ENCODE measurements at regions not wholly inside any gene's neighbourhood (a gene's known extent, or its start where the extent isn't known, plus 50 kb on each side); places are given as distances from the start of the nearest gene placed in this dataset.

DNA sequence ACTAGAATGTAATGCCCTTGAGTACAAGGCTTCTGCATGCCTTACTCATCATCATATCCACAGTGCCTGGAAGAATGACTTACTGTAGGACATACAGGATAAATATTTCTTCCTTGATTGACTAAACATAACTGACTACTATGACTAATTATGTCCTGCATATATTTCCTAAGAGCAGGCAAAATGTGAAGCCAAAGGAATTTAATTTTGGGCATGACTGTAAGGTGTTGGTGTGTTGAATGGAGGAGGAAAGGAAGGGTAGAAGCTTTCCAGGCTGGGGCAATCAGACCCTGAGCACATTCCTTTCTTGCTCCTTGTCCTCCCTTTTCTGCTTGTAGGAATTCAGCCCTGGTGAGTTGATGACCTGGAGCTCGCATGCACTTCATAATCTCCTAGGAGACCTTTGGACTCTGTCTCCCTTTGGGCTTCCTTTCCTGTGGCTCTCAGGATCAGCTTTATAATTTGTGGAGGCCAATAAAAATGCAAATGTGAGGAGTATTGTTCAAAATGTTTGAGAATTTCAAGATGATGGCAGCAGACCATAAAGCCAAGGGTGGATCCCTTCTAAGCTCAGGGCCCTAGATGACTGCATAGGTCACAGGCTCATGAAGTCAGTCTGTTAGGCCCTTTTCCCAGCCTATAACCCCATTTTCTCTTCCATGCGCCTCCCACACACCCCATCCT is 174.0 kb downstream of the HMHB1 start:
- Histone ChIP-seq H3K4me1 (ENCODE audit: insufficient read depth, low read length) (0 out of 2 replicates have a peak, but pooled peaks cover 4% of the 10 kb centered on the region), H3K9me3 (ENCODE audit: insufficient read depth, low read depth, low read length) (no peaks in the 10 kb centered on the region), H3K27ac (ENCODE audit: low read length) (no peak overlapping the region), H3K4me3 (ENCODE audit: low read length) (no peak overlapping the region), H3K9ac (ENCODE audit: low read depth, low read length) (no peak overlapping the region), H3K36me3 (ENCODE audit: insufficient read depth, low read depth, low read length) (no peaks in the 10 kb centered on the region), H3K27me3 (ENCODE audit: insufficient read depth, low read length) (no peaks in the 10 kb centered on the region)

DNA sequence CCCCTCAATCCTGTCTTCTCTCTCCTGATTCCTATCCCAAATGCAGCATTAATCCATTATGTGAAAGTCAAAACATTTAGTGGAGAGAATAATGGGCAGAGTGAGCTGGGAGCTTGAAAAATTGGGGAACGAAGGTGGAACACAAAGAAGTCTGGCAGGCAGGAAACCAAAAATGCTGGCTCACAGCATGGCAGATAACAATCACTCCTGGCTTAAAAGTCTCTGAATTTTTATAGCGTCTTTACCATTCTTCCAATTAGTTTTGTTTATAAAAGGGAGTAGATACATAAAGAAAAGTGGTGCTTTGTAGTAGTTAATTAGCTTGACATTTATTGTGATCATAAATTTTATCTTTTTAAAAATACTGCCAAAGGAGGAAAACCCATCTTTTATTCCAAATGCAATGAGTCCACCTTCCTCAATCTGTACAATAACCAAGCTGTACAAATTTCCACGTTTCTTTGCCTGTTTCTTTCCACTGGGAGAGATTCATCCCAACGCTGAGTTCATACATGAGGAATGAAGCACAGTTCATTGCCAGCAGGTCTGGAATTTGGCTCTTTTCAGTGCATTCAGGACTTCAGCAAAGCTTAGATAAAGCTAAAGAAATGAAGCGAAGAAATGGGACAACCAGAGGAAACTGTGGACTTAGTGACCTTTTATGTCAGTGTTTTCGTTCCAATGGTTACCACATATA is 174.7 kb downstream of the HMHB1 start:
- Histone ChIP-seq H3K4me3 (ENCODE audit: low read length) (no peak overlapping the region), H3K27me3 (ENCODE audit: insufficient read depth, low read length) (no peaks in the 10 kb centered on the region), H3K27ac (ENCODE audit: low read length) (no peak overlapping the region), H3K9ac (ENCODE audit: low read depth, low read length) (no peak overlapping the region), H3K36me3 (ENCODE audit: insufficient read depth, low read depth, low read length) (no peaks in the 10 kb centered on the region), H3K4me1 (ENCODE audit: insufficient read depth, low read length) (0 out of 2 replicates have a peak, but pooled peaks cover 4% of the 10 kb centered on the region), H3K9me3 (ENCODE audit: insufficient read depth, low read depth, low read length) (no peaks in the 10 kb centered on the region)

DNA sequence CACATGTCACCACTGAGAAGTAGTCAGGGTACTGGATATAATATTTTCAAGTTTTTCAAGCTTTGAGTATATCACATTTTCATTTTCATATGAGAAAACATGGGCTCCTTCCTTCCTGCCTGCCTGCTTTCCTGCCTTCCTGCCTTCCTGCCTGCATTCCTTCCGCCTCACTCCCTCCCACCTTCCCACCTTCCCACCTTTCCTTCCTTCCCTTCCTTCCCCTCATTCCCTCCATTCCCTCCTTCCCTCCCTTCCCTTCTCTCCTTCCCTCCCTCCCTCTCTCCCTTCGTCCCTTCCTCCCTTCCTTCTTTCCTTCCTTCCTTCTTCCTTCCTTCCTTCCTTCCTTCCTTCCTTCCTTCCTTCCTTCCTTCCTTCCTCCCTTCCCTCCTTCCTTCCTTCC is 175.3 kb downstream of the HMHB1 start:
- H3K27ac ChIP-seq (ENCODE audit: low read length): no peak overlapping the region
- no peaks in the 10 kb centered on the region for H3K27me3 ChIP-seq (ENCODE audit: insufficient read depth, low read length)
- H3K36me3 ChIP-seq (ENCODE audit: insufficient read depth, low read depth, low read length): no peaks in the 10 kb centered on the region
- H3K9ac ChIP-seq (ENCODE audit: low read depth, low read length): no peak overlapping the region
- H3K9me3 ChIP-seq (ENCODE audit: insufficient read depth, low read depth, low read length): no peaks in the 10 kb centered on the region
- no peak overlapping the region for H3K4me3 ChIP-seq (ENCODE audit: low read length)
- 0 out of 2 replicates have a peak, but pooled peaks cover 4% of the 10 kb centered on the region for H3K4me1 ChIP-seq (ENCODE audit: insufficient read depth, low read length)

DNA sequence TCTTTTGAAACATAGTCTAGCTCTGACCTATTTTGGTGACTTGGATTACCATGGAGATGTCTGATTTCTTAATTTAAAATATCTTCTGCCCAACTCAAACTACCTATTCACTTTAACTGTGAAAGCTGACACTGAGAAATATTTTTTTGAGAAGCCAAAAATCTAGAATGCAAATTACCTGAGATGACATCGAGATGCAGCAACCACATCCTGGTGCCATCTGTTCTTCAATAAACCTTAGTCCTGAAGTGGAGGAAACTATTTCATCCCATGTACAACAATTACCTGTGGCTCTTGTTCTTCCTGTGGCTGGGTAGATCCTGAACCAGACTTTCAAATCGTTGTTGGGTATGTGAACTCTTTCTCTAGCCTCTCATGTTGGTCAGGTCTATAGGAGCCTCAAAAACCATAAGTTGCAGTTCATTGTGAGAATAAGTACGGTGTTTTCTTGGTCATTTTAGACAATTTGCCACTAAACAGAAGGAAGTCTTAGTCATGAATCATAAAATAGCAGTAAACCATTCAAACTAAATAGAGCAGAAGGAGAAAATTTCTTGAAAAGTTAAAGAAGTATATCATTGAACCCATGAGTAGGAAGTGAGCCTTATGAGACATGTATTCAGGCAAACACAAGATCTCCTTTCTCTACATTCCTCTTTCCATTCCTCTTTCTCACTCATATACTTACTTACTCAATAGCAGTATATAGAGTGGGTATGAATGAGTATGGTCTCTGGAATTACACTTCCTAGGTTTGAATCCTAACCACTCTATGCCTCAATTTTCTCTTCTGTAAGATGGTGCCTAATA is 176.0 kb downstream of the HMHB1 start:
- H3K4me1 ChIP-seq (ENCODE audit: insufficient read depth, low read length): 0 out of 2 replicates have a peak, but pooled peaks cover 4% of the 10 kb centered on the region
- H3K4me3 ChIP-seq (ENCODE audit: low read length): no peak overlapping the region
- H3K9me3 ChIP-seq (ENCODE audit: insufficient read depth, low read depth, low read length): no peaks in the 10 kb centered on the region
- no peak overlapping the region for H3K9ac ChIP-seq (ENCODE audit: low read depth, low read length)
- no peaks in the 10 kb centered on the region for H3K27me3 ChIP-seq (ENCODE audit: insufficient read depth, low read length)
- H3K36me3 ChIP-seq (ENCODE audit: insufficient read depth, low read depth, low read length): no peaks in the 10 kb centered on the region
- H3K27ac ChIP-seq (ENCODE audit: low read length): no peak overlapping the region

DNA sequence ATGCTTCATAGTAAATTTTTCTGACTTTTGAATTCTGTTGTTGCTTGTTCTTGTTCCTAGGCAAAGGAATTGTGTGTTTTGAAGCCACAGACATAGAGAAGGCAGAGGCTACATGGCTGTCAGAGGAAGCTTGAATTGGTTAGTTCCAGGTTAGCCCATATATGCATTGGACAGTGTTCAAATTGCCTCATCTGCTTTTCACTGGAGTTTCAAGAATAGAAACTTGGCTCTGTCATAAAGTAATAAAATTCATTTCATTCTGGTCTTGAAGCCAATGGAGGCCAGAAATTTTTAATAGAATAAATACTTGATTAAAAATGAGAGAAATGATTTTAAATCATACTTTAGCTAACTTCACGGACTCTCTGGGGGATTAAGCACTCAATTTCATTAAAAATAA is 178.0 kb downstream of the YIPF5 start:
- Histone ChIP-seq H3K27me3 (ENCODE audit: insufficient read depth, low read length) (no peaks in the 10 kb centered on the region), H3K27ac (ENCODE audit: low read length) (no peak overlapping the region), H3K4me1 (ENCODE audit: insufficient read depth, low read length) (no peaks in the 10 kb centered on the region), H3K36me3 (ENCODE audit: insufficient read depth, low read depth, low read length) (no peaks in the 10 kb centered on the region), H3K4me3 (ENCODE audit: low read length) (no peak overlapping the region), H3K9ac (ENCODE audit: low read depth, low read length) (no peak overlapping the region), H3K9me3 (ENCODE audit: insufficient read depth, low read depth, low read length) (no peaks in the 10 kb centered on the region)

DNA sequence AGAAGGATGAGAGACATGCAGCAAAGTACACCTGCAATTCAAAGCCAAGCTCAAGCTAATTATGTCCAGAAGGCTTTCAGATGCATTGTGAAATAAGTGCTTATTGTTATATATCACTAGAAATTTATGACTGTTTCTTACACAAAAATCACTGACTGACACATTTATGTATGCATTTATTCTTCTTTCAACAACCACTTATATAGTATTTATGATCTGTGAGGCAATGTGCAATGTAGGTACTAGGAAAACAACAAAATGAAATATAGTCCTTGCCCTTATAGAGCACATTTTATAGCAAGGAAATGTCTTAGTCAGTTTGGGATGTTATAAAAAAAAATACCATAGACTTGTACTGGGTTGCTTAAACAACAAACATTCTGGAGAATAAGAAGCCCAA is 167.6 kb downstream of the YIPF5 start:
- H3K4me1 ChIP-seq (ENCODE audit: insufficient read depth, low read length): no peaks in the 10 kb centered on the region
- no peak overlapping the region for H3K9ac ChIP-seq (ENCODE audit: low read depth, low read length)
- no peaks in the 10 kb centered on the region for H3K27me3 ChIP-seq (ENCODE audit: insufficient read depth, low read length)
- no peak overlapping the region for H3K27ac ChIP-seq (ENCODE audit: low read length)
- peaks cover 7% of the 10 kb centered on the region; the same call in 1 of the 2 replicates for H3K9me3 ChIP-seq (ENCODE audit: insufficient read depth, low read depth, low read length)
- no peaks in the 10 kb centered on the region for H3K36me3 ChIP-seq (ENCODE audit: insufficient read depth, low read depth, low read length)
- no peak overlapping the region for H3K4me3 ChIP-seq (ENCODE audit: low read length)

DNA sequence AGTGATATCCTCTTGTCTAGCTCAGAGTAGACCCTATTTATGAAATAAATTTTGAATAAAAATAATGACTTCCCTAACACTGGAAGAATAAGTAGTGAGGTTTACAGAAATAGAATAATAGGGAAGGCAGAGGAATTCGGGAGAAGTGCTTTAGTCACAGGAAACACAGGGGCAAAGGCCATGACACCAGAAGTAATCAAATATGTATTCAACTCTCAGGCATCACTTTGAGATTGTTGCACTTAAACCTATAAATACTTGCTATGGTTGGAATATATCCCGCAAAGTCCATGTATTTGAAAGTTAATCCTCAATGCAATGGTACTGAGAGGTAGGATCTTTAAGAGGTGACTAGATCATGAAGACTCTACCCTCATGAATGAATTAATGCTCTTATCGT is 166.8 kb downstream of the YIPF5 start:
- Histone ChIP-seq H3K4me1 (ENCODE audit: insufficient read depth, low read length) (no peaks in the 10 kb centered on the region), H3K4me3 (ENCODE audit: low read length) (no peak overlapping the region), H3K27ac (ENCODE audit: low read length) (no peak overlapping the region), H3K36me3 (ENCODE audit: insufficient read depth, low read depth, low read length) (no peaks in the 10 kb centered on the region), H3K27me3 (ENCODE audit: insufficient read depth, low read length) (no peaks in the 10 kb centered on the region), H3K9me3 (ENCODE audit: insufficient read depth, low read depth, low read length) (peaks cover 14% of the 10 kb centered on the region), H3K9ac (ENCODE audit: low read depth, low read length) (no peak overlapping the region)

DNA sequence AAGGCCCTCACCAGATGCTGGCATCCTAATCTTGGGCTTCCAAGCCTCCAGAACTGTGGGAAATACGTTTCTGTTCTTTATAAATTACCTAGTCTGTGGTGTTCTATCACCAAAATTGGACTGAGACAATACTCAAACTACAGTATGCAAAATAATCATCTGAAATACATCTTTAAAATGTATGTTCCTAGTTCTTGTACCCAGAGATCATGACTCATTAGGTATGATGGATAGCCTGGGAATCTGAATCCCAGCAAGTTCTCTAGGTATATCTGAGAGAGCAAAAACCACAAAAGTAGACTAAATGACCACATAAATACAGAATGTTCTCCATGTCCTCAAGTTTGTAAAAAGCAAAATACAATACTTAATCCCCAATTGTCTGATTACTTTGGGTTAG is 166.3 kb downstream of the YIPF5 start:
- H3K4me1 ChIP-seq (ENCODE audit: insufficient read depth, low read length): no peaks in the 10 kb centered on the region
- H3K4me3 ChIP-seq (ENCODE audit: low read length): no peak overlapping the region
- peaks cover 19% of the 10 kb centered on the region for H3K9me3 ChIP-seq (ENCODE audit: insufficient read depth, low read depth, low read length)
- H3K27ac ChIP-seq (ENCODE audit: low read length): no peak overlapping the region
- no peaks in the 10 kb centered on the region for H3K36me3 ChIP-seq (ENCODE audit: insufficient read depth, low read depth, low read length)
- no peaks in the 10 kb centered on the region for H3K27me3 ChIP-seq (ENCODE audit: insufficient read depth, low read length)
- H3K9ac ChIP-seq (ENCODE audit: low read depth, low read length): no peak overlapping the region

DNA sequence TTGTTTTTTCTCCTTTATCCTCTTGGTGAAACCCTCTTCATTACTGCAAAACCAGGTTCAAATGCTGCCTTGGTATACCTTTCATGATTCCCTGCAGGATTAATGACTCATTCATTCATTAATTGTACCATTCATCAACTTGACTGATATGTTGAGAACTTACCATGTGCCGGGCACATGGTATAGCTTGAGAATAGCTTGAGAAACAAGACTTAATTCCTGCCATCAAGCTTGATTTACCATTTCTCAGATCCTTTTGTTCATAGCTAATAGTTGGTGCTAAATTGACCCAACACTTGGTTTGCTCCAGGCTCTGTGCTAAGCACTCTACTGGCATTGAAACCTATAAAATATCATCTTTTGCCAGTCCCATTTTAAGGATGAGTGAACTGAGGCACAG is 165.7 kb downstream of the YIPF5 start:
- Histone ChIP-seq H3K27ac (ENCODE audit: low read length) (no peak overlapping the region), H3K4me3 (ENCODE audit: low read length) (no peak overlapping the region), H3K27me3 (ENCODE audit: insufficient read depth, low read length) (no peaks in the 10 kb centered on the region), H3K9me3 (ENCODE audit: insufficient read depth, low read depth, low read length) (peaks cover 25% of the 10 kb centered on the region), H3K9ac (ENCODE audit: low read depth, low read length) (no peak overlapping the region), H3K4me1 (ENCODE audit: insufficient read depth, low read length) (no peaks in the 10 kb centered on the region), H3K36me3 (ENCODE audit: insufficient read depth, low read depth, low read length) (no peaks in the 10 kb centered on the region)

DNA sequence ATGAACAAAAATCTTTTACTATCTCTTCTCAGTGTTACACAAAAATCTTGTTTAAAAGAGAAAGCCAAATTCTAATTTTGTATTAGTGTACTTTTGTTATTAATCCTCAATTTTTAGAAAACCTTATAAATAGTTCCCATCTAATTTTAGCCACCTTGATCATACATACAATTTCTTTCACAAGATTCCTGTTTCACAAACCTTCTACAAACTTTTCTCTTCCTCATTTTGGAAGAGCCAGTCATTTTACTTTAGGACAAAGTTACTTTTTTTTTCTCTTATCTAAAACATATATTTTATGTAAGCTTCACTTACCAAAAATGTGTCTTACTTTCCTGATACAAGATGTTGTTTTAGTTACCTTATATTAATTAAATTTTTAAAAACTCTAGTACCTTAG is 161.3 kb downstream of the YIPF5 start:
- no peak overlapping the region for H3K27ac ChIP-seq (ENCODE audit: low read length)
- H3K36me3 ChIP-seq (ENCODE audit: insufficient read depth, low read depth, low read length): peaks cover 8% of the 10 kb centered on the region; the same call in 1 of the 2 replicates
- no peak overlapping the region for H3K4me3 ChIP-seq (ENCODE audit: low read length)
- no peak overlapping the region for H3K9ac ChIP-seq (ENCODE audit: low read depth, low read length)
- no peaks in the 10 kb centered on the region for H3K27me3 ChIP-seq (ENCODE audit: insufficient read depth, low read length)
- no peaks in the 10 kb centered on the region for H3K4me1 ChIP-seq (ENCODE audit: insufficient read depth, low read length)
- H3K9me3 ChIP-seq (ENCODE audit: insufficient read depth, low read depth, low read length): peaks cover 62% of the 10 kb centered on the region

DNA sequence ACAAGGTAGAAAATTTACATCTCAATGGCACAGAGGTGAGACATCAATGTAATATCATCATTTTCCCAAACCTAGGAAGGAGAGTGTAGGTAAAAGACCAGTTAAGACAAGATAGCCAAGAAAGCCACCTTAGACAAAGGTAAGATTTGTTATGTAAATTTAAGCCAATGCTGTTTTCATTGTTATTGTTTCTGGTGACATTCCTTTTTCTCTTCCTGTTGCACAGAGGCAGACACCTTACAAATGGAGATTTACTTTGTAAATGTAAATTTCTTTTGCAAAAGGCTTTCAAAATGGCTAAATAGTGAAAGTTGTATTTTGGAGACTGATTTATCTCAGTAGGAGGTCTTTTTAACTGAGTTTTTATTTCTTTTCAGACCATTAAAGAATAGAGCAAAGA is 159.1 kb downstream of the YIPF5 start:
- peaks cover 56% of the 10 kb centered on the region for H3K9me3 ChIP-seq (ENCODE audit: insufficient read depth, low read depth, low read length)
- no peaks in the 10 kb centered on the region for H3K27me3 ChIP-seq (ENCODE audit: insufficient read depth, low read length)
- no peak overlapping the region for H3K9ac ChIP-seq (ENCODE audit: low read depth, low read length)
- H3K36me3 ChIP-seq (ENCODE audit: insufficient read depth, low read depth, low read length): peaks cover 8% of the 10 kb centered on the region; the same call in 1 of the 2 replicates
- H3K4me3 ChIP-seq (ENCODE audit: low read length): no peak overlapping the region
- no peak overlapping the region for H3K27ac ChIP-seq (ENCODE audit: low read length)
- H3K4me1 ChIP-seq (ENCODE audit: insufficient read depth, low read length): no peaks in the 10 kb centered on the region

Data from iPS-20b (cell line).